ENCODE measurements at regions not wholly inside any gene's neighbourhood (a gene's known extent, or its start where the extent isn't known, plus 50 kb on each side); places are given as distances from the start of the nearest gene placed in this dataset.
A peak's percentile ranks its signal among the peaks of the same experiment; 100 is the strongest.

GRCh38 chr14:56745097-56745496, 65.2 kb downstream of the OTX2 start:
- DNase-seq: no peak

GRCh38 chr14:56744016-56744415, 66.3 kb downstream of the OTX2 start:
- DNase-seq: no peak

- no peak for DNase-seq
These were observed 67.8 kb downstream of the OTX2 start for GRCh38 chr14:56742391-56742878.

- no peak for DNase-seq
These were observed 69.0 kb downstream of the OTX2 start for GRCh38 chr14:56741325-56741724.

- DNase-seq: no peak
These were observed 72.3 kb downstream of the OTX2 start for GRCh38 chr14:56738020-56738419.

GRCh38 chr14:56733396-56733795, 76.9 kb downstream of the OTX2 start:
- no peak for DNase-seq

GRCh38 chr14:56731187-56731586, 79.1 kb downstream of the OTX2 start:
- no peak for DNase-seq

- DNase-seq: no peak
These were observed 79.6 kb downstream of the OTX2 start for GRCh38 chr14:56730538-56731145.

- DNase-seq: no peak
These were observed 86.3 kb downstream of the OTX2 start for GRCh38 chr14:56724013-56724412.

- DNase-seq: no peak
These were observed 86.9 kb downstream of the OTX2 start for GRCh38 chr14:56723418-56723817.

- peak; percentile 22 for DNase-seq
These were observed 89.4 kb downstream of the OTX2 start for GRCh38 chr14:56720703-56721460.

GRCh38 chr14:56718312-56718711, 92.0 kb downstream of the OTX2 start:
- DNase-seq: no peak

- DNase-seq: no peak
These were observed 93.6 kb downstream of the OTX2 start for GRCh38 chr14:56716705-56717104.

GRCh38 chr14:56715938-56716337, 94.3 kb downstream of the OTX2 start:
- no peak for DNase-seq

- DNase-seq: no peak
These were observed 101.1 kb downstream of the OTX2 start for GRCh38 chr14:56709201-56709600.

- no peak for DNase-seq
These were observed 101.6 kb downstream of the OTX2 start for GRCh38 chr14:56708704-56709103.

GRCh38 chr14:56703947-56704346, 106.3 kb downstream of the OTX2 start:
- DNase-seq: no peak

- DNase-seq: no peak
These were observed 107.8 kb downstream of the OTX2 start for GRCh38 chr14:56702515-56702914.

Measured in left kidney (tissue), 1 donor.